ENCODE measurements at regions not wholly inside any gene's neighbourhood (a gene's known extent, or its start where the extent isn't known, plus 50 kb on each side); places are given as distances from the start of the nearest gene placed in this dataset.
A peak's percentile ranks its signal among the peaks of the same experiment; 100 is the strongest.

GRCh38 chr9:7536310-7536939, 263.2 kb downstream of the DMAC1 start:
- H3K27me3 ChIP-seq (ENCODE audit: insufficient read depth, low read depth), result no peaks in the 10 kb centered on the region
- no peak overlapping the region for H3K4me2 ChIP-seq
- H3K27ac ChIP-seq, result no peak overlapping the region
- H3K9ac ChIP-seq, result no peak overlapping the region
- TF ChIP-seq CTCF (conservative IDR thresholded peaks at IDR 0.05; ENCODE audit: low read depth, low read length), result peak; percentile 69
- H4K20me1 ChIP-seq (ENCODE audit: insufficient read depth), result no peaks in the 10 kb centered on the region
- no peak overlapping the region for H2AFZ ChIP-seq (ENCODE audit: low read depth)
- no peaks in the 10 kb centered on the region for H3K36me3 ChIP-seq (ENCODE audit: insufficient read depth)
- no peaks in the 10 kb centered on the region for H3K79me2 ChIP-seq (ENCODE audit: insufficient read depth, low read depth)
- no peaks in the 10 kb centered on the region for H3K4me1 ChIP-seq (ENCODE audit: low read depth, poor library complexity, severe bottlenecking)
- H3K4me3 ChIP-seq (IDR thresholded peaks at IDR 0.05; ENCODE audit: insufficient read depth, low read depth, low read length), result no peak overlapping the region

- Histone ChIP-seq H3K4me2 (no peak overlapping the region), H3K9ac (no peak overlapping the region), H3K4me3 (IDR thresholded peaks at IDR 0.05; ENCODE audit: insufficient read depth, low read depth, low read length) (no peak overlapping the region), H3K4me1 (ENCODE audit: low read depth, poor library complexity, severe bottlenecking) (no peaks in the 10 kb centered on the region), H3K27me3 (ENCODE audit: insufficient read depth, low read depth) (no peaks in the 10 kb centered on the region), H3K79me2 (ENCODE audit: insufficient read depth, low read depth) (no peaks in the 10 kb centered on the region), H2AFZ (ENCODE audit: low read depth) (no peak overlapping the region), H3K36me3 (ENCODE audit: insufficient read depth) (no peaks in the 10 kb centered on the region), H4K20me1 (ENCODE audit: insufficient read depth) (no peaks in the 10 kb centered on the region), H3K27ac (no peak overlapping the region)
- no peak for TF ChIP-seq CTCF (conservative IDR thresholded peaks at IDR 0.05; ENCODE audit: low read depth, low read length)
Observed at GRCh38 chr9:7534211-7534935, 265.2 kb downstream of the DMAC1 start.

- Histone ChIP-seq H2AFZ (ENCODE audit: low read depth) (no peak overlapping the region), H3K27me3 (ENCODE audit: insufficient read depth, low read depth) (no peaks in the 10 kb centered on the region), H3K79me2 (ENCODE audit: insufficient read depth, low read depth) (no peaks in the 10 kb centered on the region), H3K27ac (no peak overlapping the region), H3K4me3 (IDR thresholded peaks at IDR 0.05; ENCODE audit: insufficient read depth, low read depth, low read length) (no peak overlapping the region), H3K4me2 (no peak overlapping the region), H4K20me1 (ENCODE audit: insufficient read depth) (no peaks in the 10 kb centered on the region), H3K36me3 (ENCODE audit: insufficient read depth) (no peaks in the 10 kb centered on the region), H3K4me1 (ENCODE audit: low read depth, poor library complexity, severe bottlenecking) (no peaks in the 10 kb centered on the region), H3K9ac (no peak overlapping the region)
- TF ChIP-seq CTCF (conservative IDR thresholded peaks at IDR 0.05; ENCODE audit: low read depth, low read length), result no peak
Observed at GRCh38 chr9:7533376-7534090, 266.0 kb downstream of the DMAC1 start.

- no peaks in the 10 kb centered on the region for H3K27me3 ChIP-seq (ENCODE audit: insufficient read depth, low read depth)
- no peaks in the 10 kb centered on the region for H4K20me1 ChIP-seq (ENCODE audit: insufficient read depth)
- H3K4me1 ChIP-seq (ENCODE audit: low read depth, poor library complexity, severe bottlenecking), result no peaks in the 10 kb centered on the region
- TF ChIP-seq CTCF (conservative IDR thresholded peaks at IDR 0.05; ENCODE audit: low read depth, low read length), result no peak
- no peak overlapping the region for H3K4me2 ChIP-seq
- no peak overlapping the region for H3K9ac ChIP-seq
- no peaks in the 10 kb centered on the region for H3K79me2 ChIP-seq (ENCODE audit: insufficient read depth, low read depth)
- no peak overlapping the region for H2AFZ ChIP-seq (ENCODE audit: low read depth)
- H3K27ac ChIP-seq, result no peak overlapping the region
- H3K36me3 ChIP-seq (ENCODE audit: insufficient read depth), result no peaks in the 10 kb centered on the region
- no peak overlapping the region for H3K4me3 ChIP-seq (IDR thresholded peaks at IDR 0.05; ENCODE audit: insufficient read depth, low read depth, low read length)
Observed at GRCh38 chr9:7523426-7524043, 276.0 kb downstream of the DMAC1 start.

Data from KMS-11 (cell line).